GM12878 (cell line): ENCODE measurements at regions not wholly inside any gene's neighbourhood (a gene's known extent, or its start where the extent isn't known, plus 50 kb on each side); places are given as distances from the start of the nearest gene placed in this dataset.

Experiments
- ATAC-seq: fragments of 200-7000 bp; cut with Tn5 transposase; 3 replicates; pipeline ENCODE4 v1.9.1; 2020; ENCODE audit warnings: mild to moderate bottlenecking, moderate library complexity
- BruUV-seq: library from RNA; stranded (reverse); fragments of 400-500 nt; replicated peaks from 2 replicates; lab custom pipeline; 2021; lab: Mats Ljungman, UMichigan
- CTCF ChIA-PET: fragments of 300-600 bp; sonication (Branson Sonifier 250); formaldehyde crosslinking; extraction: SDS; loops from one replicate; lab custom pipeline; 2021; ENCODE audit warnings: inconsistent platforms; lab: Yijun Ruan, JAX
- POLR2A ChIA-PET: fragments of 350-600 bp; formaldehyde crosslinking; extraction: SDS; loops from one replicate; lab custom pipeline; 2021; ENCODE audit warnings: inconsistent platforms; lab: Charles Lee
- RAD21 ChIA-PET: fragments of 300-600 bp; sonication (Branson Sonifier 250); formaldehyde crosslinking; loops from one replicate; lab custom pipeline; 2023; ENCODE audit warnings: antibody characterized with exemption; ENCODE audit not compliant: unreplicated experiment; lab: Charles Lee
- SMC1A ChIA-PET: fragments of 300-600 bp; sonication (Branson Sonifier 250); formaldehyde crosslinking; loops from one replicate; lab custom pipeline; 2023; ENCODE audit not compliant: unreplicated experiment, uncharacterized antibody; lab: Charles Lee
- DNase-seq: peaks from one replicate; pipeline ENCODE4 v3.0.0-alpha.2; 2011; ENCODE audit warnings: low read depth, low spot score
- FAIRE-seq: peaks from 3 replicates; lab custom pipeline; 2011; peaks lifted over from hg19 to GRCh38; lab: Jason Lieb, UNC
- H2AFZ ChIP-seq: 2 replicates; pipeline ENCODE4 v1.6.0; 2011; ENCODE audit warnings: low read depth, low read length, control low read depth; ENCODE audit not compliant: control insufficient read depth
- H3K27ac ChIP-seq: 2 replicates; pipeline ENCODE4 v1.5.1; 2011; ENCODE audit warnings: control low read depth; ENCODE audit not compliant: control insufficient read depth, insufficient read depth
- H3K27me3 ChIP-seq, 2 experiments: replicated peaks in 1 of 2; 2 replicates each; pipeline versions ENCODE4 v1.6.0 to v1.6.1; 2011; ENCODE audit warnings: low read length in 1 of 2; ENCODE audit not compliant: control insufficient read depth in 2 of 2, insufficient read depth in 2 of 2
- H3K36me3 ChIP-seq, 2 experiments: 2 replicates each; pipeline ENCODE4 v1.5.1; 2011; ENCODE audit warnings: low read length in 1 of 2; ENCODE audit not compliant: control insufficient read depth in 2 of 2, insufficient read depth in 2 of 2
- H3K4me1 ChIP-seq: 2 replicates; pipeline ENCODE4 v1.6.1; 2011; ENCODE audit warnings: mild to moderate bottlenecking, low read length, moderate library complexity, mixed read lengths; ENCODE audit not compliant: control insufficient read depth, insufficient read depth
- H3K4me2 ChIP-seq: 2 replicates; pipeline ENCODE4 v1.6.0; 2011; ENCODE audit warnings: control low read depth; ENCODE audit not compliant: control insufficient read depth, insufficient read depth
- H3K4me3 ChIP-seq: fragments of 200-600 bp; sonication (generic); 2 replicates; pipeline ENCODE4 v1.5.1; 2016
- H3K79me2 ChIP-seq: 2 replicates; pipeline ENCODE4 v1.6.0; 2011; ENCODE audit warnings: low read length; ENCODE audit not compliant: control insufficient read depth, insufficient read depth
- H3K9ac ChIP-seq: 2 replicates; pipeline ENCODE4 v1.8.0; 2011; ENCODE audit warnings: low read length, control low read depth, mixed read lengths; ENCODE audit not compliant: control insufficient read depth, insufficient read depth
- H3K9me3 ChIP-seq: replicated peaks from 3 replicates; pipeline ENCODE4 v1.5.1; 2011; ENCODE audit warnings: mild to moderate bottlenecking, low read length; ENCODE audit not compliant: control insufficient read depth, insufficient read depth
- H4K20me1 ChIP-seq: 2 replicates; pipeline ENCODE4 v1.6.0; 2011; ENCODE audit not compliant: control insufficient read depth, insufficient read depth
- CHD1 ChIP-seq: IDR thresholded peaks from 2 replicates; pipeline ENCODE4 v1.6.1; 2012; ENCODE audit warnings: low read depth, low read length, improper control_type of control experiment
- CHD2 ChIP-seq: IDR thresholded peaks from 2 replicates; pipeline ENCODE4 v1.6.1; 2011; ENCODE audit warnings: low read depth, low read length, improper control_type of control experiment, borderline replicate concordance
- CTCF ChIP-seq, 3 experiments: IDR thresholded peaks in 2 of 3; conservative IDR thresholded peaks in 1 of 3; 2 replicates each; pipeline ENCODE4 v1.5.1; 2011; ENCODE audit warnings: low read depth in 3 of 3, low read length in 3 of 3, mild to moderate bottlenecking in 3 of 3, control low read depth in 2 of 3, moderate library complexity in 2 of 3, inconsistent platforms in 1 of 3, mixed read lengths in 1 of 3; ENCODE audit not compliant: control insufficient read depth in 2 of 3, insufficient read depth in 1 of 3; ENCODE audit errors: extremely low read depth in 1 of 3
- HDAC6 ChIP-seq: fragments of 200-600 bp; sonication (generic); IDR thresholded peaks from one replicate; pipeline ENCODE4 v1.8.0; 2017; ENCODE audit warnings: antibody characterized with exemption; ENCODE audit not compliant: unreplicated experiment
- LARP7 ChIP-seq: fragments of 450-650 bp; IDR thresholded peaks from 2 replicates; pipeline ENCODE4 v1.6.1; 2017; ENCODE audit warnings: mild to moderate bottlenecking
- MYC ChIP-seq: IDR thresholded peaks from 2 replicates; pipeline ENCODE4 v1.6.1; 2011; ENCODE audit warnings: mild to moderate bottlenecking, low read length, moderate library complexity, inconsistent platforms; ENCODE audit not compliant: insufficient read depth, insufficient replicate concordance, insufficient read length, severe bottlenecking
- RAD51 ChIP-seq: fragments of 450-650 bp; IDR thresholded peaks from 2 replicates; pipeline ENCODE4 v1.6.1; 2016; ENCODE audit warnings: moderate library complexity, mild to moderate bottlenecking, inconsistent platforms
- RELB ChIP-seq: fragments of 450-650 bp; IDR thresholded peaks from 2 replicates; pipeline ENCODE4 v1.6.1; 2017; ENCODE audit warnings: low read depth, mild to moderate bottlenecking, moderate library complexity
- SMC3 ChIP-seq: IDR thresholded peaks from 2 replicates; pipeline ENCODE4 v1.6.1; 2011; ENCODE audit warnings: low read length, improper control_type of control experiment, borderline replicate concordance
- STAT1 ChIP-seq: fragments of 450-650 bp; conservative IDR thresholded peaks from 2 replicates; pipeline ENCODE4 v1.6.1; 2014; ENCODE audit warnings: antibody characterized with exemption, mild to moderate bottlenecking
- USF2 ChIP-seq: IDR thresholded peaks from 2 replicates; pipeline ENCODE4 v1.6.1; 2011; ENCODE audit warnings: low read depth, low read length, improper control_type of control experiment, borderline replicate concordance
- ZBTB4 ChIP-seq: fragments of 450-650 bp; formaldehyde crosslinking; IDR thresholded peaks from 2 replicates; pipeline ENCODE4 v1.4.0; 2022; ENCODE audit warnings: mild to moderate bottlenecking, moderate library complexity
- ZNF207 ChIP-seq: fragments of 450-650 bp; IDR thresholded peaks from 2 replicates; pipeline ENCODE4 v1.6.1; 2014; ENCODE audit warnings: antibody characterized with exemption, mild to moderate bottlenecking, borderline replicate concordance
- ZZZ3 ChIP-seq: IDR thresholded peaks from 2 replicates; pipeline ENCODE4 v1.6.1; 2011; ENCODE audit warnings: low read depth; ENCODE audit not compliant: control insufficient read depth, insufficient read length
- WGBS: methylation state at CpG from one replicate; pipeline ENCODE4 v1.1.6; 2016; ENCODE audit warnings: low lambda C conversion rate; ENCODE audit not compliant: insufficient replicate concordance, insufficient coverage; ENCODE audit errors: missing lambda C conversion rate; 5-methylcytosine and 5-hydroxymethylcytosine counted together
- in situ Hi-C: fragments of 300-500 bp; cut with MboI; formaldehyde crosslinking; loops from 9 replicates; pipeline ENCODE4 v1.14.3; 2018; ENCODE audit warnings: mixed read lengths
- intact Hi-C: fragments of 100-400 bp; cut with micrococcal nuclease; formaldehyde crosslinking; loops from one replicate; pipeline ENCODE4 v1.14.2; 2022; ENCODE audit not compliant: unreplicated experiment

- no peak for TF ChIP-seq USF2
- no peak for TF ChIP-seq SMC3
- no peak for TF ChIP-seq CTCF (IDR thresholded peaks at IDR 0.05 in 2 of 3, conservative IDR thresholded peaks at IDR 0.05 in 1 of 3; ENCODE audit: control insufficient read depth in 2 of 3, extremely low read depth in 1 of 3, insufficient read depth in 1 of 3, low read depth in 3 of 3, low read length in 3 of 3)
- TF ChIP-seq ZBTB4, result no peak
- TF ChIP-seq CHD2, result no peak
- TF ChIP-seq RAD51, result no peak
These were observed 97.9 kb downstream of the ACKR3 start (continued) for GRCh38 chr2:236667526-236667925.

- ATAC-seq (no peak), DNase-seq (no peak), FAIRE-seq (no peak)
- H3K4me3 ChIP-seq, result no peak overlapping the region
- H4K20me1 ChIP-seq, result no peaks in the 10 kb centered on the region
- no peak overlapping the region for H3K4me2 ChIP-seq
- no peaks in the 10 kb centered on the region for H3K4me1 ChIP-seq
- SMC1A ChIA-PET, result no interaction called here
- POLR2A ChIA-PET, result no interaction called here
- WGBS, result 58% methylated on average over 8 of the region's 8 CpGs
- no peaks in the 10 kb centered on the region; a peak in 1 of 4 replicates for H3K27me3 ChIP-seq
- H3K36me3 ChIP-seq, result no peaks in the 10 kb centered on the region
- no peak overlapping the region for H3K27ac ChIP-seq
- CTCF ChIA-PET, result no interaction called here
- no peaks in the 10 kb centered on the region; the same call in 2 of the 3 replicates for H3K9me3 ChIP-seq
- no TSS peak for BruUV-seq
- H2AFZ ChIP-seq, result no peak overlapping the region
- H3K79me2 ChIP-seq, result no peaks in the 10 kb centered on the region
- in situ Hi-C loops, result no loop called here
- H3K9ac ChIP-seq, result no peak overlapping the region
- intact Hi-C loops, result no loop called here
- RAD21 ChIA-PET, result no interaction called here
- TF ChIP-seq HDAC6, result no peak
- TF ChIP-seq MYC, result no peak
- no peak for TF ChIP-seq RELB
- no peak for TF ChIP-seq CHD1
- no peak for TF ChIP-seq STAT1
- no peak for TF ChIP-seq ZZZ3
- TF ChIP-seq LARP7, result no peak
- no peak for TF ChIP-seq ZNF207
These were observed 98.9 kb downstream of the ACKR3 start for GRCh38 chr2:236668531-236668969.
